ENCODE measurements at regions not wholly inside any gene's neighbourhood (a gene's known extent, or its start where the extent isn't known, plus 50 kb on each side); places are given as distances from the start of the nearest gene placed in this dataset.

DNA sequence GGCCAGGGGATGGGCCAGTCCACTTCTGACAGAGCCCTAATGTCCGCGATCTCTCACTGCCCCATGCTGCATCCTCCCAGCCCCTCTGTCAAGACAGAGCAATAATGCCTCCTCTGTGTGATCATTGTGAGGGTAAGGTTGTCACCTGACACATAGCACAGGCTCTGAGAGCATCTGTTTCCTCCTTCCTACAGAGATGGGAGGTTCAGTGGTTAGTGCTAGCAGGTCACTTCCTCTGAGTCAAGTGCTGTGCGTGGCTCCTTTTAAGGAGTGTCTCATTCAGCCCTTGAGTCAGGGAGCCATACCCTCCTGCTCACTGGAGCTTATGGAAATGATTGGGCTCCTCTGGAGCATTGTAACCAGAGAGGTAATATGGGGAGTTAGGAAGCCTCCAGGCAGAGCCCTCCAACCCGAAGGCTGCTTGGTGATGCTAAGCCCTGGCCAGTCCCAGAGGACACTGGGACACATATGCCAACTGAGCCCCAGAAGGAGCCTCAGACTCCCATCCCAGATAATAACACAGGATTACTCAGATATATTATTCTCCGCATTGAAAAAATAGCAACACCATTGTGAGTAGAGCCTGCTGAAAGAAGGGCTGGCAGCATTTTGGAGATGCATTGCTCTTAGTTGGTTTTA lies 189.0 kb downstream of the GALNT1 start:
- Histone ChIP-seq H3K27me3 (ENCODE audit: control insufficient read depth, insufficient read depth, low read length) (no peaks in the 10 kb centered on the region), H3K27ac (ENCODE audit: low read depth, low read length) (no peak overlapping the region), H3K4me1 (ENCODE audit: control insufficient read depth, insufficient read depth, low read length) (no peaks in the 10 kb centered on the region), H3K4me3 (ENCODE audit: low read length) (no peak overlapping the region), H3K36me3 (ENCODE audit: control insufficient read depth, insufficient read depth, low read length) (no peaks in the 10 kb centered on the region), H3K9ac (ENCODE audit: low read length) (no peak overlapping the region)

DNA sequence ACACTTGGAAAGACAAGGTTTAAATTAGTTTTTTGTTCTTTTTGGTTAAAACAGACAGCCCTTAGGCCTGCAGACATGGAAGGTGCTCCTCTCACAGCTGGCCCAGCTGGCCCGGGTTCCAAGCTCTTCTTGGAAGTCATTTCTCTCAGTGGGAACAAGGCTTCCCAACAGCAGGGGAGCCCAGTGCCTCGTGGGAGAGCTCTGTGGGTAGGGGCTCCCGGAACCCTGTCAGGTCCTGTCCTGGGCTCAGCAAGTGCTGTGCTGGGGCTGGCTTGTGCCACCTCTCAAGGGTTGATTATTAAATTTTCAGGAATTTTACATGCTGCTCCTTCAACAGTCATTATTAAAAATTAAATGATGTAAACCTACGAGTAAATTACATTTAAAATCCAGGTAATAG lies 189.6 kb downstream of the GALNT1 start:
- no peaks in the 10 kb centered on the region for H3K36me3 ChIP-seq (ENCODE audit: control insufficient read depth, insufficient read depth, low read length)
- no peak overlapping the region for H3K27ac ChIP-seq (ENCODE audit: low read depth, low read length)
- no peak overlapping the region for H3K4me3 ChIP-seq (ENCODE audit: low read length)
- no peaks in the 10 kb centered on the region for H3K27me3 ChIP-seq (ENCODE audit: control insufficient read depth, insufficient read depth, low read length)
- H3K9ac ChIP-seq (ENCODE audit: low read length) = no peak overlapping the region
- H3K4me1 ChIP-seq (ENCODE audit: control insufficient read depth, insufficient read depth, low read length) = no peaks in the 10 kb centered on the region

DNA sequence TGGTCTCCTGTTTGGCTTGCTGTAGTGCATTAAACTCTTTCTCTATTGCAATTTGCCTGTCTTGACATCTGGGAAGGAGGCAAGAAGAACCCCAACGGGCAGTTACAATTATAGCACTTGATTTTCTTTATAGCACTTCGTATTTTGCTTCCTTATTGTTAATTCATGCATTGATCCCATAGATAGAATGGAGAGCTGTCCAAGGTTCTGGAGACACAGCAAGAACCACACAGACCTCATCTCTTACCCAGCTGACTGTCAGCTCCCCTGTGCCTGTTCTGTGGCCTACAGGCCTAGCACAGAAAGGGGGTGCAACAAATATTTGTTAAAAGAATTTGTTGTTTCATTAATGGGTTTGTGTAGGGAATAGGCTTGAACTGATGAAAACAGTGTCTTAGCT lies 194.3 kb downstream of the GALNT1 start:
- no peaks in the 10 kb centered on the region for H3K4me1 ChIP-seq (ENCODE audit: control insufficient read depth, insufficient read depth, low read length)
- H3K36me3 ChIP-seq (ENCODE audit: control insufficient read depth, insufficient read depth, low read length) = no peaks in the 10 kb centered on the region
- H3K4me3 ChIP-seq (ENCODE audit: low read length) = no peak overlapping the region
- no peak overlapping the region for H3K9ac ChIP-seq (ENCODE audit: low read length)
- H3K27me3 ChIP-seq (ENCODE audit: control insufficient read depth, insufficient read depth, low read length) = no peaks in the 10 kb centered on the region
- no peak overlapping the region for H3K27ac ChIP-seq (ENCODE audit: low read depth, low read length)

DNA sequence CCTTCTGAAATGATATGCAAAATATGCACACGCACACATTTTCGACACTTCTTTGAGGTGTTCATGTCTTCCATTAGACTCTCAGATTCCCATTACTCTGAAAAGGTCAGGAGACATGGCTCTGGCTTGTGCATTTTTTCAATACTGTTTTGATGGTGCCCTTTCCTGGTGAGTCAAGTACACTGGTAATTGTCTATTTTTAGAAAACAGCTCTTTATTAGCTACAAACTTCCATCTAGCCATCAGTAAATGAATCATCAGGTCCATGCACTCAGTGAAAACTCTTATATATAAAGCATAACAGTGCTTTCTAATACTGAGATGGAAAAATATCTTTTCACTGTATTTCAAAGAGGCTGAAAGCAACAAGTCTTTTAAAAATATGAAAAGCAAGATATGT lies 194.9 kb downstream of the GALNT1 start:
- no peak overlapping the region for H3K4me3 ChIP-seq (ENCODE audit: low read length)
- no peaks in the 10 kb centered on the region for H3K36me3 ChIP-seq (ENCODE audit: control insufficient read depth, insufficient read depth, low read length)
- H3K27me3 ChIP-seq (ENCODE audit: control insufficient read depth, insufficient read depth, low read length) = no peaks in the 10 kb centered on the region
- H3K9ac ChIP-seq (ENCODE audit: low read length) = no peak overlapping the region
- no peaks in the 10 kb centered on the region for H3K4me1 ChIP-seq (ENCODE audit: control insufficient read depth, insufficient read depth, low read length)
- no peak overlapping the region for H3K27ac ChIP-seq (ENCODE audit: low read depth, low read length)

DNA sequence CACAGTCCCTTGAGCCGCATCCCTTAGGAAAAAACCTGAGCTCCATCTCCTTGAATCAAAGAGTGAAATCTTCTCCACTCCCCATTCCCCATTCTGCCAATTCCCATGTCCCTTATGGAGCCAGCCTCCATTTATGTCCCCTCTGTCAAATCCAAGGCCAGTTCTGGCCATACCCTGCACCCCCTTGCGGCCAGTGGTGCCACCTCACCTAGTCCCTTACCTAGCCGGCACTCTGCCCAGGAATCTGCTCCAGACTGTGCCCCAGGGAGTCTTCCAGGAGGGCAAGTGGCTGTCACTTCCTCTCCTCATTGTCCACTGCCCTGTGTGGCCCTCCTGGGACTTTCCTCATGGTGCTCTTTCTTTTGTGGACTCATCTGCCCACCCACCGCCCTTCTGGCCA lies 195.4 kb upstream of the RMP24 start:
- Histone ChIP-seq H3K4me1 (ENCODE audit: control insufficient read depth, insufficient read depth, low read length) (no peaks in the 10 kb centered on the region), H3K27ac (ENCODE audit: low read depth, low read length) (no peak overlapping the region), H3K36me3 (ENCODE audit: control insufficient read depth, insufficient read depth, low read length) (no peaks in the 10 kb centered on the region), H3K27me3 (ENCODE audit: control insufficient read depth, insufficient read depth, low read length) (no peaks in the 10 kb centered on the region), H3K9ac (ENCODE audit: low read length) (no peak overlapping the region), H3K4me3 (ENCODE audit: low read length) (no peak overlapping the region)

DNA sequence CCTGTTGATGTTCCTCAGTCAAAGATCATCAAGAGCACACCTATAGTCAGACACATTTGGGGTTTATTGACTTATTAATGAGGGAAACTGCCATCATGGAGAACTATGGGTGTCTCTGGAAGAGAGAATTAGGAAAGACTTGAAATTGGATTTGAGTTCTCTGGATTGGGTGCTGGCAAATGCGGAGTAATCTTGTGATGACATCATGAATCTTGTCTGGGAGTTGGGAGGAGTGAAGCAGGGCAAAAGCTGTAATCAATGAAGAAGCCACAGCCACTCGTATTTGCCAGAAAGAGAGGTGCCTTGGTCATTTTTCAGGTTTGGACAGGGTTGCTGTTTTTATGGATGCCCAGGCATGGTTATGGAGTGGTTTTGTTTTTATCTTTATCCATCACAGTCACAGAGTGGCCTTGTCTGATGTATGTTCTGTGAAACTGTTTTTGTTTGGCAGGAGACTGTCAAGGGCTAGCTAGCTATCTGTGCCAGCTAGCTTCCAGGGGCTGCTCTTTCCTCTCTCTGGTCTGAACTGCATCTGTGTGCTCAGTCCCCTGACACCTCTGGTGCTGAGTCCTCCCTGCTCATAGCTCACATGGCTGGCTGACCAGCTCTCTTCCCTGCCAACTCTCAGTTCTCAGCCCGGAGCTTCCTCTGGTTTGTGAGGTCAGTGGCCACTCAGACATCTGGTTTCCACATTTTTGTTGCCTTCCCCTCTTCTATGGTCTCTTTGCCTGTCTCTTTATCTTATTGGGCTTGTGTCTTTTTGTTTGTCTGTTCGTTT lies 193.4 kb upstream of the RMP24 start:
- Histone ChIP-seq H3K4me1 (ENCODE audit: control insufficient read depth, insufficient read depth, low read length) (no peaks in the 10 kb centered on the region), H3K27ac (ENCODE audit: low read depth, low read length) (no peak overlapping the region), H3K36me3 (ENCODE audit: control insufficient read depth, insufficient read depth, low read length) (no peaks in the 10 kb centered on the region), H3K4me3 (ENCODE audit: low read length) (no peak overlapping the region), H3K9ac (ENCODE audit: low read length) (no peak overlapping the region), H3K27me3 (ENCODE audit: control insufficient read depth, insufficient read depth, low read length) (no peaks in the 10 kb centered on the region)

DNA sequence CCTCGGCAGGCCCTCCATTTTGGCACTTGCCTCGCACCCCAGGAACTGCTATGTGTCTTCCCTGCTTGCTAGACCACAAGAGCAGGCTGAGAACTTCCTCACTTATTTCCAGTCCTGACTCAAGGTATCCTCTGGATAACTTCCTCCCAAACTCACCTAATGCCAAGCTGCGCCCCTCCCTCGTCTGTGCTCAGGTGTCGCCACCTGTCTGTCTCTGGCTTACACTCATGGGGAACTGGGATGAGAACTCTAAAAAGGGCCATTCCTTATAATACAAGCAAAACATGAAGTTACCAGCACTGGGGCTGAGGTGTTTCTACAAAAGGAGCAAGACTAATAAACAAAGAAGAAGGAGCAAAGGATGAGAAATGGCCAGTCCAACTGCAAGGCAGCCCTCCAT lies 191.5 kb upstream of the RMP24 start:
- no peak overlapping the region for H3K4me3 ChIP-seq (ENCODE audit: low read length)
- no peak overlapping the region for H3K27ac ChIP-seq (ENCODE audit: low read depth, low read length)
- no peaks in the 10 kb centered on the region for H3K27me3 ChIP-seq (ENCODE audit: control insufficient read depth, insufficient read depth, low read length)
- no peak overlapping the region for H3K9ac ChIP-seq (ENCODE audit: low read length)
- H3K4me1 ChIP-seq (ENCODE audit: control insufficient read depth, insufficient read depth, low read length) = no peaks in the 10 kb centered on the region
- no peaks in the 10 kb centered on the region for H3K36me3 ChIP-seq (ENCODE audit: control insufficient read depth, insufficient read depth, low read length)

DNA sequence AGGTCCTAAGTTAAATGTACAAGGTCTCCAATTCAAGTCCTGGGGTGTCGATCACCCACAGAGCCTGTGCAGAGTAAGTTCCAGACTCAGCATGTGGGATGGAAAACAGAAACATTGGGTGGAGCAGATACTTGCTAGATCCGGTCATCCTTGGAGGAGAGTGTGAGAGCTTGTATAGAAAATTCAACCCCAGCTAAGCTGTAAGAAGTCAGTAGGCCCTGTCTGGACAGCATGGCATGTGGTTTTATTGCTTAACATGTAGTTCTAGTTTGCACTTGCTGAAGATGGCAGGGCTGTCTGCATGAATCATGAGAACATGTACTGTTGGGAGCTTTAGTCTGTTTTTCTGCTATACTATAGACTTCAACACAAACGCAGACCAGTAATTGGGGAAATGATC lies 189.6 kb upstream of the RMP24 start:
- Histone ChIP-seq H3K9ac (ENCODE audit: low read length) (no peak overlapping the region), H3K27ac (ENCODE audit: low read depth, low read length) (no peak overlapping the region), H3K4me3 (ENCODE audit: low read length) (no peak overlapping the region), H3K4me1 (ENCODE audit: control insufficient read depth, insufficient read depth, low read length) (no peaks in the 10 kb centered on the region), H3K27me3 (ENCODE audit: control insufficient read depth, insufficient read depth, low read length) (no peaks in the 10 kb centered on the region), H3K36me3 (ENCODE audit: control insufficient read depth, insufficient read depth, low read length) (no peaks in the 10 kb centered on the region)

DNA sequence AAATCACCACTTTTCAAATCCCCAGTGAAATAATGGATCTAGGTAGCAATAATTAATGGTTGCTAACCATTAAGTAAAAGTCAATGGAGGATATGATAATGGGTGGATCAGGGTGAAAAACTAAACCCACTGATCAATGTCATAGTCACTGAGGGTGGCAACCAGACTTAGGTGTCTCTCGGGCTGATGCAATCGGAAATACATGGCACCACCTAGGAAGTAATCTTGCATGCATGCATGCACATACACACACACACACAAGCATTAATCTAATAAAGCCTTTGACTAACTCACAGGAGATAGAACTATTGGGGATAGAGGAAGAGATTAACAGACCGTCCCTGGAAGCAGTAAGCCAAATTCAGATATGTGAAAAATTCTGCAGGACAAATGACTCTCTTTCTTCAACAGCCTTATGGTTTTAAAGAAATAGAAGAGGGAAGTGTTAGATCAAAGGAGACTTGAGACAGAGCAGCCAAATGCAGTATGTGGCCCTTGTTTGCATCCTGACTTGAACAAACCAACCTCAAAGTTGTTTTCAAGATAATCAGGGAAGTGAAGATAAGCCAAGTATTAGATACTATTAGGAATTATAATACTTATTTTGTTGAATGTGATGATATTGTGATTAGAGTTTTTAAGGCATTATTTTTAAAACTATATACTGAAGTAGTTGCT lies 186.0 kb upstream of the RMP24 start:
- Histone ChIP-seq H3K4me3 (ENCODE audit: low read length) (no peak overlapping the region), H3K27me3 (ENCODE audit: control insufficient read depth, insufficient read depth, low read length) (no peaks in the 10 kb centered on the region), H3K9ac (ENCODE audit: low read length) (no peak overlapping the region), H3K36me3 (ENCODE audit: control insufficient read depth, insufficient read depth, low read length) (no peaks in the 10 kb centered on the region), H3K27ac (ENCODE audit: low read depth, low read length) (no peak overlapping the region), H3K4me1 (ENCODE audit: control insufficient read depth, insufficient read depth, low read length) (no peaks in the 10 kb centered on the region)

DNA sequence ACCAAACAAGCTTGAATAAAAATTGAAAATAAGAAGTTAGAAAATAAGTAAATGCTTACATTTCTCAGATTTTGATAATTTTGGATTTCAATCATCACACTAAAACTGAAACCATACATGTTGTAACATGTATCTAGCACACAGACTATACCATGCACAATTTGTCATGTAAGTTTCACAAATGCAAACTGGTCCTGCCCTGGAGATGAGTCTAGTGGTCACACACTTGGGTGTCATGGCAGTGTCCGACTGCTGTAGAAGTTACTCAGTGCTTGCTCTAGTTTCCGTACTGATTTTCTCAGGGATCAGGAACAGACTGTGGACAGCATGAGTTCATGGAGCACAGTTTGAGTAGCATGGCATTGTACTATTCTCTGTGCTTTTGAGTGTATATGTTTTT lies 182.9 kb upstream of the RMP24 start:
- no peak overlapping the region for H3K9ac ChIP-seq (ENCODE audit: low read length)
- no peaks in the 10 kb centered on the region for H3K36me3 ChIP-seq (ENCODE audit: control insufficient read depth, insufficient read depth, low read length)
- H3K4me3 ChIP-seq (ENCODE audit: low read length) = no peak overlapping the region
- H3K27ac ChIP-seq (ENCODE audit: low read depth, low read length) = no peak overlapping the region
- no peaks in the 10 kb centered on the region for H3K4me1 ChIP-seq (ENCODE audit: control insufficient read depth, insufficient read depth, low read length)
- no peaks in the 10 kb centered on the region for H3K27me3 ChIP-seq (ENCODE audit: control insufficient read depth, insufficient read depth, low read length)

DNA sequence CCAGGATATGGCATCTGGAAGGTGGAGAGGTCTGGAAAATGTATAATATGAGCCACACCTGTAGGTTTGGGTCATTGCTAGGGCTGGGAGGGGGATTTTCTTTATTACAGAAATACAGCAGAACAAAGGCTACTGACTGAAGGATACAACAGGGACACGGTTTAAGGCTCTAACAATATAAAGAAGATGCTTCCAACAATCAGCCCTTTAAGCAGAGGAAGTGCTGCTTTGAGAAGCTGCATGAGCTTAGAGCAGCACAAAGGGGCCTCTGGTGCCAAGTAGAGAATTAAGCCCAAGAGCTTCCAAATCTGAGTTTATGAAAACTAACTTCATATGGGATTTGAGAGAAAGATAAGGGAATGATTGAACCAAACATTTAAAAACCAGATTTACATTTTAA lies 174.5 kb upstream of the RMP24 start:
- Histone ChIP-seq H3K27me3 (ENCODE audit: control insufficient read depth, insufficient read depth, low read length) (no peaks in the 10 kb centered on the region), H3K27ac (ENCODE audit: low read depth, low read length) (no peak overlapping the region), H3K4me3 (ENCODE audit: low read length) (no peak overlapping the region), H3K36me3 (ENCODE audit: control insufficient read depth, insufficient read depth, low read length) (no peaks in the 10 kb centered on the region), H3K9ac (ENCODE audit: low read length) (no peak overlapping the region), H3K4me1 (ENCODE audit: control insufficient read depth, insufficient read depth, low read length) (no peaks in the 10 kb centered on the region)

DNA sequence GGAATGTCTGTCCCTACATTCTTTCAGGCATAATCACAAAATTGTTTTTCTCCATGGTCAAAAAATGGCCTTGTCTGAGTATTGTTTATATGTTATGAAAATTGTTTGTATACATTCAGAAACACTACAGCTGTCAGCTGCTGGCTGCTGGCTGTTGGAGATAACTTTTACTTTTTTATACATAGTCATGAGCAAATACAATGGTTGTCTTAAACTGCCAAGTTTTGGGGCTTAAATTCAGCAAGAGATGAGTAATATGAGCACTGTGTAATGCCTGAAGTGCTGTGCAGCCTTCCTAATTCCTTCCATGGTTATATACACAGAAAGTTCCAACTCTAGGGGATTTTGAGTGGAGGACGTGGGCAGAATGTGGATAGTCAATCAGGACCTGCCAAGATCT lies 168.9 kb upstream of the RMP24 start:
- Histone ChIP-seq H3K36me3 (ENCODE audit: control insufficient read depth, insufficient read depth, low read length) (no peaks in the 10 kb centered on the region), H3K27me3 (ENCODE audit: control insufficient read depth, insufficient read depth, low read length) (no peaks in the 10 kb centered on the region), H3K4me3 (ENCODE audit: low read length) (no peak overlapping the region), H3K9ac (ENCODE audit: low read length) (no peak overlapping the region), H3K27ac (ENCODE audit: low read depth, low read length) (no peak overlapping the region), H3K4me1 (ENCODE audit: control insufficient read depth, insufficient read depth, low read length) (no peaks in the 10 kb centered on the region)

DNA sequence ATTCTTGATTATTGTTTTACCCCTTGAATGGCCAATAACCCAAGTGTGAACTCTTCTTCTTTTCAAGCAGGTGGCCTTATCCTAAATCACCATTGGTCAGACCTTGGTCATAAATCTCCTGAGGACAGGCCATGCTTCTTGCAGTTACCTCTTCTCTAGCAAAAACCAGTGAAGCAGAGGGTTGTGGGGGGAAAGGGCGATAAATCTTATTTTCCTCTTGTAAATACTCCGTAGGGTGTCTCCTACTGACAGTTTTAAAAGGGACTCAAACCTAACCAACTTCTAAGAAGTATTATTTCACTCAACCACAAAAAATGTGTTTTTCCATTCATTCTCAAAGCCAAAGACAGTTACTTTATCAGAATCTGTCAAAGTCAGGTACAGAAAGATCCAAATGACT lies 168.1 kb upstream of the RMP24 start:
- Histone ChIP-seq H3K4me1 (ENCODE audit: control insufficient read depth, insufficient read depth, low read length) (no peaks in the 10 kb centered on the region), H3K9ac (ENCODE audit: low read length) (no peak overlapping the region)

More for the DNA sequence above, 168.1 kb upstream of the RMP24 start:
- no peaks in the 10 kb centered on the region for H3K27me3 ChIP-seq (ENCODE audit: control insufficient read depth, insufficient read depth, low read length)
- H3K4me3 ChIP-seq (ENCODE audit: low read length) = no peak overlapping the region
- no peaks in the 10 kb centered on the region for H3K36me3 ChIP-seq (ENCODE audit: control insufficient read depth, insufficient read depth, low read length)
- H3K27ac ChIP-seq (ENCODE audit: low read depth, low read length) = no peak overlapping the region
